ENCODE measurements at regions not wholly inside any gene's neighbourhood (a gene's known extent, or its start where the extent isn't known, plus 50 kb on each side); places are given as distances from the start of the nearest gene placed in this dataset.
"Not testable (repeated sequence)": the region's sequence is repeated elsewhere in the genome, so short reads cannot be mapped to it uniquely, and the experiment has no call there.

DNA sequence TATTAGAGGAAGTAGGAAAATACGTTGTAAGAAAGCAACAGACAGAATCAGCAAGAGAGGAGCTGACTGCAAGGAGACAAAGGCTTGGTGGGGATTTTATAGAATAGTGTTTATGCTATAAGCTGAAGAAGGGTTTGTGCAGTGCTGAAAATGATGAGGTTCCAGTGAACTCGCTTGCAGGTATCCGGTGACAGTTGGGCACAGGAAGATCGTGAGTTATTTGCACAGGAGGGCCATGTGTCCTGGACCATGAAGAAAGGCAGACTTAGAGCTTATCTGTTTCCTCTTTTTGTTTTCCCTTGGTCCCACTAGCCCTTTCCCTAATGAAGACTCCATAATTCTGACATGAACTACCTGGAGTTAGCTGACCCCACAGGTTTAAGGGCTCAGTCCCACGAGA is 61.4 kb downstream of the NXNL2 start:
- DNase-seq (ENCODE audit: low spot score) = no peak

- no peak for DNase-seq (ENCODE audit: low spot score)
These were observed 70.0 kb downstream of the NXNL2 start for GRCh38 chr9:88604836-88605511.

DNA sequence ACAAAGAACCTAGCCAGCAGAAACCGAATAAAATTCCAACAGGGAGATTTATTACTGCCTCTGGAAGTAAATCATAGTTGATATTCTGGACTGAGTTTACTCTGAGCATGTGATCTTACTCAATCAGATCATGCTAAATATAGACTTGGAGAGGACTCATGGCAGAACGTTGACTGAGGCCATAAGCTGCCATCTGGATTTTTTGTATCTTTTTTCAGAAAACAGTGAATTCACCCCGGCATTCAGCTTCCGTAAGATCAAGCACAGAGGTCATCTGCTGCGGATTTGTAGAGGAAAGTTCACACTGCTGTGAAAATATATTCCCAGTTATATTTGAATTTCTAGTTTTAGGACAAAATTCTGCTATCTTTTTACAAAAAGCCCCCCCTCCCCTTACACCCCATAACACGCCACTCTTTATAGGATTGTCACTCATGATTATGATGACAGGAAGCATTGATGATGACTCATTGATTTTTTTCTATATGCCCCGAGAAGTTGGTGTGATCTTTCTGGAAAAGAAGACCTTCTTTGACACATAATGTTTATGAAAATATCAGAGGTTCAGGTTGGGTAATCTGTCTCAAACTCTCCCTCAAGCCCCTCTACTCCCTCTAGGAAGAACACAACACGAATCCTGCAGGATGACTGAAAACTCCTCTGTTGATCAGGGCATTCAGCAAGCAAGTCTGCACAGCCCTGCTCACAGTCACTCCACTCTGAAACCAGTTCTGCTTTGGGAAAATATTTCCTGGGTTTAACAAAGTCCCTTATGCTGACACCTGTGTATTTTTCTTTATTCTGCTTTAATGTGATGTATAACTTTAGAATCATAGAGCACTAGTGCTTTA is 70.8 kb downstream of the NXNL2 start:
- DNase-seq (ENCODE audit: low spot score) = no peak

GRCh38 chr9:88614359-88614758 is 79.4 kb downstream of the NXNL2 start:
- DNase-seq (ENCODE audit: low spot score) = no peak

DNA sequence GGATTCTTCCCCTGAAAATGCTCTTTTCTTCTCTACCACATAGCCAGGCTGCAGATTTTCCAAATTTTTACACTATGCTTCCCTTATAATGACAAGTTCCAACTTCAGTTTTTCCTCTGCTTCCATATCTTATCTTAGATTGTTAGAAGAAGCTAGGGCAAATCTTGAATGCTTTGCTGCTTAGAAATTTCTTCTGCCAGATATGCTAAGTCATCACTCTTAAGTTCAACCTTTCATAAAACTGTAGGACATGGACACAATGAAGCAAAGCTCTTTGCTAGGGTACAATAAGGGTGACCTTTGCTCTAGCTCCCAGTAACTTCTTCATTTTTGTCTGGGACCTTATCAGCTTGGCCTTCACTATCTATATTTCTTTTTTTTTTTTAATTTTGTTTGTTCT is 88.7 kb downstream of the NXNL2 start:
- no peak for DNase-seq (ENCODE audit: low spot score)

DNA sequence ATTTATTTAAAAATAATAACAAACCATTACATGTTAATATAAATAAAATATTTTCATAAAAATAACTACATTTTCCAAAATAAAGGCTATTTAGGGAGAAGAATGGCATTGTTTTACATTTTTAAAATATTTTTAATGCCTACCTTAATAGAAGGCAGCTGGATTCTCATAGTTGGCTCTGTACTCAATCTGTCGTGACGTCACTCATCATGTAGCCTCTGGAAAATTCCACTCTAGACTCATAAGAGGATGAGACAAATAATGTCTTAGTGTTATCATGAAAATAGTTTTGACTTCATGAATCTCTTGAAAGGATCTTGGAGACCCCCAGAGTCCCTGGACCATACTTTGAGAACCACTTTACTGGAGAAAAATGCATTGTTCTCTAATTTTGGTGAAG is 93.1 kb downstream of the NXNL2 start:
- no peak for DNase-seq (ENCODE audit: low spot score)

DNA sequence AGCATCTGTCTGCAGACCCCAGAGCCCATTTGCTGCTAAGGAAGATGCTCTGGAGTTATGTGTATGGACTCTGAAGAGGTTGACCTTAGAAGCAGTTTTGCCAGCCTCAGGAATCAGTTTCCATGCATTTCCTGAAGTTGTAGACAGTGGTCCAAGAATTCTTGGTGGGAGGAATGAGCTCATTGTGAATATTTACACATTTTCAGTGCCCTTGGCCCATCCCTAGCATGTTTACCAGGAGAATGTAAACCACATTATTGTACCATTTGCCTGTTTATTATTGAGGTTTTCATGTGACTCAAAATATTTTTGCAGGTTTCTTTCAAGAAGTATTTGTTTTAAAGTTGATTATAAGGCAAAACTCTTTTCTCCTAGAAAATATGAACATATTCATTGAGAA is 93.8 kb downstream of the NXNL2 start:
- DNase-seq (ENCODE audit: low spot score) = no peak

- DNase-seq (ENCODE audit: low spot score) = not testable (repeated sequence)
These were observed 95.6 kb downstream of the NXNL2 start for GRCh38 chr9:88630574-88630973.

GRCh38 chr9:88635151-88635550 is 100.2 kb downstream of the NXNL2 start:
- DNase-seq (ENCODE audit: low spot score) = no peak

DNA sequence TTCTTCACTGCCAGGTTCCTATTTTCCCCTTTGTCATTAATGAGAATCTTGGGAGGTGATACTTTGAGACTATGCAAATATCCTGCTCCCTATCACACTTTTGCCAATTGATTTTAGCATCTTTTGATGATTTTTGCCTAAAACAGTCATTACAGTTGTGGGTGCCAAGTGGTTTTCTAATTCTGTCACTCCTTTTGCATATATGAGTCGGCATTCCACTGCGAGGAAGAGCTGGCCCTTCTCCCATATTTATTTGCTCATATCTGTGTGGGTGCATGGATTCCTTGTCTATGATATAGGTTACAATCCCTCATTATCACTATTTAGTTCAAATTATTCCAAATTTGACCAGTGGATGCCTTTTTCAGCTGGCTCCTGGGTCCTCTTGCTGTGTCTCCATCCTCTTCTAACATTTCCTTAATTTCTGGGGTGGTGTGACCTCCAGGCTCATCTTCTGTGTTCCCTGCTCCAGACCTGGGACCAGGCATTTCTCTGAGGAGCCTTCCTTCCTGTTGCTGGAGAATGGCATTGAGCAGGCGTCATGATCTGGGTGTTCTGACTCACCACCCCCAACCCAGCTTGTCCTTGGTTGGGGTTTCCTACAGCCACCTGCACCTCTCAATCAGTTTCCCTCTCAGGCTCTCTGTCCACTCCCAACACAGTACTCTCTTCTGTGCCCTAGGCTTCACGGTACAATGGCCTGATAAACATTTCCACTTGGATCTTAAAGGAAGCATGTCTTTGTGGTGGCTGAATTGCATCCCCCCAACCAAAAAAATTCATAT is 106.7 kb downstream of the NXNL2 start:
- DNase-seq (ENCODE audit: low spot score) = no peak

DNA sequence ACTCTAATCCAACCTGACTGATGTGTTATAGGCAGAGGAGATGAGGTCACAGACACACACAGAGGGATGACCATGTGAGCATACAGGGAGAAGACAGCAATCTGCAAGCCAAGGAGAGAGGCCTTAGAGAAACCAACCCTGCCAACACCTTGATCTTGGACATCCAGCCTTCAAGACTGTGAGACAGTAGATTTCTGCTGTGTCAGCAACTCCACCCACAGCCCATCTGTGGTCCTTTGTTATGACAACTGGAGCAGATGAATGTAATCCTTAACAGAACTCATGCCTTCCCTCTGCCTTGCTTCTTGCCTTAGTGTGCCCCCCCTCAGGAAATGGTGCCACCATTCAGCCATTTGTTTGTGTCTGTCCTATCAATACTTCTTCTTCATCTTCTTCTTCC is 107.4 kb downstream of the NXNL2 start:
- DNase-seq (ENCODE audit: low spot score) = no peak

DNA sequence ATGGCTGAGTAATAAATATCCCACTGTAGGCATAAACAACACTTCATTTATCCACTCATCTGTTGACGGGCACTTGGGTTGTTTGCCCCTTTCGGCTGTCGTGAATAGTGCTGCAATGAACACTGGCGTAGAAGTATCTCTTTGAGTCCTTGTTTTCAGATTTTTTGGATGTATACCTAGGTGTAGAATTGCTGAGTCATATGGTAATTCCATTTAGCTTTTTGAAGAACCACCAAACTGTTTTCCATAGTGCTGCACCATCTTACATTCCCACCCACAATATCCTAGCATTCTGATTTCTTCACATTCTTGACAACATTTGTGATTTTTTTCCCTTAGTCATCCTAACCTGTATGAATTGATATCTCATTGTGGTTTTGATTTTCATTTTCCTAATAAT is 109.0 kb downstream of the NXNL2 start:
- no peak for DNase-seq (ENCODE audit: low spot score)

- no peak for DNase-seq (ENCODE audit: low spot score)
These were observed 110.3 kb downstream of the NXNL2 start for GRCh38 chr9:88645172-88645878.

DNA sequence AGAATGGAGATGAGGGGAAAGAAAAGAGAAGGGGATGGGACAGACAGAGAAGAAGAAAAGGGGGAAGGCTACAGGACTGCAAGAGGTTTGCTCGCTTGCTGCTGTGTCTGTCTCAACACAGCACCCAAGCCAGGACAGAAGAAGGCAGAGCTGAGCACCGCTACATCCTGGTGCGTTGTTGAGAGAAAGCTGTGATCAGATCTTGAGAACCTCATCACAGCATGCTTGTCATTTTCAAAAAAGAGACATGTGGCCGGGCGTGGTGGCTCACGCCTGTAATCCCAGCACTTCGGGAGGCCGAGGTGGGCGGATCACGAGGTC is 110.9 kb downstream of the NXNL2 start:
- no peak for DNase-seq (ENCODE audit: low spot score)

DNA sequence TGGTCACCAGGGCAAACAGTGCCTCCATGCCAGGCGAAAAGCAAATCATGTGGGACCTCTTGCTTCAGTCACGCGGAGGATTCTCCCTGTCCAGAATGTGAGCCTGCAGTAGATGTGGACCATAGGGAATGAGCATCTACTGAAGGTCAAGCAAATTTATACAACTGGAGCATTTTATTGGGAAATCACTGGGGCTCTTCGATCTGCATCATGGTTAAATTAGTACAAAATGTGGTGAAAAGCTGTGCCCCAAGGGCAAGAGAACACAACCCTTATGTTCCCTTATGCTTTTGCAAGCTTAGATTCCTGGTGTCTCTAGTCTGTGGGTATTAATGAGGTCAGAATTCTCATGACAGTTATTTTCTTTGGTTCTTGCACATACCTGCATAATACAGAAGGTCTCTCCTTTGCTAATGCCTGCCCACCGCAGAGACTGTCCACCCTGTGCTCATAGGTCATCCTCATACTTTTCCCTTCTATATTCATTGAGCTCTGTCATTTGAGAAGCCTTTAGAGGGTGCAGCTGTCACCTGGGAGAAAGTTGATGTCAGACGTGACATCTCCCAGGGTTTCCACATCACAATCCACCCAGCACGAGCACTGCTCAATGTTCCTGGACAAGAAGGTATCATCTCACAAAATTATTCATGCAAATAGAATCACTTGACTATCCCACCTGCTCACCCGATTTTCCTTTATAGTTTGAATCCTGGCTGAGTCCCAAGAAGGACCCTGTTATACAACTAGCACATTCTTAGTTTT is 111.7 kb downstream of the NXNL2 start:
- no peak for DNase-seq (ENCODE audit: low spot score)

DNA sequence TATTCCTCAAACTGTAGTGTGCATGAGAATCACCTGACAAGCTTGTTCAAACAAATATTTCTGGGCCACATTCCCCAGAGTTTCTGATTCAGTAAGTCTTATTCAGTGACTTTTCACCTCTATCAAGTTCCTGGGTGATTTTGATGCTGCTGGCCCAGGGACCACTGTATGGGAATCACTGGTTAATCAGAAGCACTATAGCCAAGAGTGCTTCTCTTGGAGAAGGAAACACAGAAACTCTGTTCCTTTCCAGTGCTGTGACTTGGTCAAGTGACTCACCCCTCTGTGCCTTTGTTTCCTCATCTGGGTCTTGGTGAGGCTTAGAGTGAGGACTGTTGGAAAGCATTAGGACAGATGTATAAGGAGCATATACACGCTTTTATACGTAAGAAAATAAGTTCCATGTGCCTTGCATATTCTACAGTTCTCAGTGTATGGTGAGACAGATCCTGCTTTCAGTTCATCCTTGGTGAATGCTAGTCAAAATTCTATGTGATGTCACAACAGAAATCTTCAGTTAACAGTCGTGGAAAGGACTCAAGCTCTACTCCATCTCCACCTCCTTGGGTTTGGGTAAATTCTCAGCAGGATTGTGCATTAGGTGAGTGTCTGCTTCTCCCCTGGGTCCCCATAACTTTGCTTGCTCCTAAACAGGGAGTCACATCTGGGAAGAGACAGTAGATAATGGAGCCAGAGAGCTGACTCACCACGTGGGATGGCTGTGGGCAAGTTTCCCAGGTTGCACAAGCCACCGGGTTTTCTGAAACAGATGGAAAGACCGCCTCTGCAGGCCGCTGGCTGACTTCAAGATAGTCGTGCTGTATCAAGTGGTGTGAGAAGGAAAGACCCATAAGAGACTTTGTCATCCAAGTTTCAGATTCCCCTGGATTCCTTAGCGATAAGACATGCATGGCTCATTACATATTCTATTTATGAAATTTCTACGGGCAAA is 117.0 kb downstream of the NXNL2 start:
- no peak for DNase-seq (ENCODE audit: low spot score)

DNA sequence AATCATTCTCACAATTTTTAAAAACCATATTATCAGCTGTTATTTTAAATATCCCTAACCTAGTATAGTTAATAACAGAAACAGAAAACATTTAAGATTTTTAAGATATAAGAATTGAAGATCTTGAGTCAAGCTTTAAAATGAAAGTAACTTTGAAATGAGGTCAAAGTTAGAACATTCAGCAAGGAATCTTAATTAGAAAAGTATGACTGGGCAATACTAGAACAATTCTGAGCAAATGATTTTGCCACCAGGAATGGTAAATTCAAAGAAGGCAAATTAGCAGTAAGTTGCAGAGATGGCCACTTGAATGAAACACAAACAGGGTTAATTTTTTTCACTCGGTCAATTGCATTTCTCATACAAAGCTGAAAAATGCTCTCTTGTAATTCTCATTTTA is 117.9 kb downstream of the NXNL2 start:
- no peak for DNase-seq (ENCODE audit: low spot score)

GRCh38 chr9:88653406-88653805 is 118.4 kb downstream of the NXNL2 start:
- DNase-seq (ENCODE audit: low spot score) = no peak

GRCh38 chr9:88653911-88654310 is 118.9 kb downstream of the NXNL2 start:
- no peak for DNase-seq (ENCODE audit: low spot score)

DNA sequence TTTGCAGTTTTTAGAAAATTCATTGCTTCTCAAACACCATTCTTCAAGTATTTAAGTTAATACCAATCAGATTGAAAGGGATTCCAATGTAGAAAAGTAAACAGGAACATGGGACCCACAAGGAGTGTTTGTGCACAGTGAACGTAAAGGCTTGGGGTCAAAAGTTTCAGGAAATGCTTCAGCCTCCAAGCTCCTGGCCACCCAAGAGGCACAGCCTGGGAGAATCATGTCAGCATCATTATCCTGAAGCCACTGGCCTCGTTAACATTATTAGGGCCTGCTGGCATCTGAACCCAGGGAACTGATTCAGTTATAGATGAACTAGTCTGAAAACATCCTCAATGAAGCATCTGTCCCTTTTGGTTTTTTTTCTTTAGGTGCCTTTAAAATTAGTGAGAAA is 122.9 kb downstream of the NXNL2 start:
- no peak for DNase-seq (ENCODE audit: low spot score)

Data from SK-N-DZ (cell line).